ENCODE measurements at regions not wholly inside any gene's neighbourhood (a gene's known extent, or its start where the extent isn't known, plus 50 kb on each side); places are given as distances from the start of the nearest gene placed in this dataset.

- no peaks in the 10 kb centered on the region for H3K79me2 ChIP-seq (ENCODE audit: insufficient read depth, low read length)
- no peak for FAIRE-seq
- no peaks in the 10 kb centered on the region for H4K20me1 ChIP-seq (ENCODE audit: insufficient read depth, low read length)
- intact Hi-C loops (cut with micrococcal nuclease; ENCODE audit: unreplicated experiment) (no loop called here), in situ Hi-C loops (cut with HindIII; ENCODE audit: extremely low pct_ligation_motif_present, low pct_unique_long_range_greater_than_20kb) (no loop called here)
- H3K4me2 ChIP-seq (ENCODE audit: low read depth, low read length): no peak overlapping the region
- no peak overlapping the region for H2AFZ ChIP-seq (ENCODE audit: low read length)
- no peaks in the 10 kb centered on the region for H3K27me3 ChIP-seq (ENCODE audit: control insufficient read depth in 1 of 2, insufficient read depth in 2 of 2, low read length in 2 of 2)
- 0% methylated on average over 2 of the region's 2 CpGs for WGBS (ENCODE audit: low lambda C conversion rate)
- no peaks in the 10 kb centered on the region for H3K4me1 ChIP-seq (ENCODE audit: insufficient read depth, low read length)
- no peak overlapping the region for H3K4me3 ChIP-seq (replicated peaks in 1 of 3; ENCODE audit: insufficient read depth in 1 of 3, low read depth in 2 of 3, low read length in 3 of 3)
- peaks cover 18% of the 10 kb centered on the region; the same call in 1 of the 2 replicates for H3K9me3 ChIP-seq (ENCODE audit: low read length)
- H3K9ac ChIP-seq (ENCODE audit: insufficient read depth, low read depth, low read length): no peak overlapping the region
- no peaks in the 10 kb centered on the region for H3K36me3 ChIP-seq (replicated peaks in 1 of 2; ENCODE audit: control insufficient read depth in 1 of 2, insufficient read depth in 2 of 2, low read length in 2 of 2)
- H3K27ac ChIP-seq (ENCODE audit: extremely low read length, insufficient read depth, low read length): no peak overlapping the region
- CTCF ChIA-PET (ENCODE audit: low intra/inter-chr PET ratio, low total read pairs): no interaction called here
- no peak for DNase-seq (ENCODE audit: low spot score)
- POLR2A ChIA-PET: no interaction called here
- BruUV-seq (replicated peaks): no TSS peak
- ATAC-seq: no peak
- TF ChIP-seq ZNF326 (CRISPR knock-in tag; IDR thresholded peaks at IDR 0.05; ENCODE audit: borderline replicate concordance) (no peak), TP53 (CRISPR knock-in tag; conservative IDR thresholded peaks at IDR 0.05) (no peak), FOXK1 (CRISPR knock-in tag; IDR thresholded peaks at IDR 0.05; ENCODE audit: borderline replicate concordance, low read depth) (no peak), EP300 (IDR thresholded peaks at IDR 0.05; ENCODE audit: low read depth in 2 of 2, low read length in 2 of 2) (no peak), EP300 (CRISPR knock-in tag; IDR thresholded peaks at IDR 0.05; ENCODE audit: borderline replicate concordance) (no peak), KDM6A (CRISPR knock-in tag; IDR thresholded peaks at IDR 0.05; ENCODE audit: low read depth) (no peak), CBX1 (IDR thresholded peaks at IDR 0.05; ENCODE audit: low read depth) (no peak), PCBP2 (optimal IDR thresholded peaks at IDR 0.05; ENCODE audit: low read depth, low read length, poor library complexity, severe bottlenecking) (no peak), FOSL1 (CRISPR knock-in tag; IDR thresholded peaks at IDR 0.05; ENCODE audit: borderline replicate concordance) (no peak), ZNF646 (CRISPR knock-in tag; IDR thresholded peaks at IDR 0.05) (no peak), SMAD1 (CRISPR knock-in tag; IDR thresholded peaks at IDR 0.05; ENCODE audit: borderline replicate concordance, low read depth) (no peak), TSC22D2 (CRISPR knock-in tag; IDR thresholded peaks at IDR 0.05; ENCODE audit: borderline replicate concordance) (no peak), MBD4 (IDR thresholded peaks at IDR 0.05; ENCODE audit: borderline replicate concordance, low read length) (no peak), TCF7L2 (IDR thresholded peaks at IDR 0.05; ENCODE audit: low read depth, low read length) (no peak)
- TF ChIP-seq, protein P1, sequence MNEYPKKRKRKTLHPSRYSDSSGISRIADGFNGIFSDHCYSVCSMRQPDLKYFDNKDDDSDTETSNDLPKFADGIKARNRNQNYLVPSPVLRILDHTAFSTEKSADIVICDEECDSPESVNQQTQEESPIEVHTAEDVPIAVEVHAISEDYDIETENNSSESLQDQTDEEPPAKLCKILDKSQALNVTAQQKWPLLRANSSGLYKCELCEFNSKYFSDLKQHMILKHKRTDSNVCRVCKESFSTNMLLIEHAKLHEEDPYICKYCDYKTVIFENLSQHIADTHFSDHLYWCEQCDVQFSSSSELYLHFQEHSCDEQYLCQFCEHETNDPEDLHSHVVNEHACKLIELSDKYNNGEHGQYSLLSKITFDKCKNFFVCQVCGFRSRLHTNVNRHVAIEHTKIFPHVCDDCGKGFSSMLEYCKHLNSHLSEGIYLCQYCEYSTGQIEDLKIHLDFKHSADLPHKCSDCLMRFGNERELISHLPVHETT (CRISPR knock-in tag; conservative IDR thresholded peaks at IDR 0.05): no peak
These were observed 251.1 kb upstream of the RGS18 start for GRCh38 chr1:191907121-191907520.

Data from HepG2 (cell line).